IPS-20b (cell line): ENCODE measurements at regions not wholly inside any gene's neighbourhood (a gene's known extent, or its start where the extent isn't known, plus 50 kb on each side); places are given as distances from the start of the nearest gene placed in this dataset.
"Not testable (repeated sequence)": the region's sequence is repeated elsewhere in the genome, so short reads cannot be mapped to it uniquely, and the experiment has no call there.

Source experiments
- H3K27ac ChIP-seq: one replicate; pipeline ENCODE4 v1.5.1; 2013; ENCODE audit warnings: low read length
- H3K27me3 ChIP-seq: 2 replicates; pipeline ENCODE4 v1.6.1; 2013; ENCODE audit warnings: mild to moderate bottlenecking, low read length, inconsistent platforms; ENCODE audit not compliant: insufficient read depth
- H3K36me3 ChIP-seq: 2 replicates; pipeline ENCODE4 v1.6.1; 2013; ENCODE audit warnings: low read depth, mild to moderate bottlenecking, inconsistent platforms, low read length, moderate library complexity; ENCODE audit not compliant: insufficient read depth
- H3K4me1 ChIP-seq: 2 replicates; pipeline ENCODE4 v1.6.1; 2013; ENCODE audit warnings: mild to moderate bottlenecking, control low read depth, inconsistent platforms, low read length, moderate library complexity; ENCODE audit not compliant: insufficient read depth
- H3K4me3 ChIP-seq: 2 replicates; pipeline ENCODE4 v1.5.1; 2013; ENCODE audit warnings: mild to moderate bottlenecking, low read length, inconsistent platforms
- H3K9ac ChIP-seq: 2 replicates; pipeline ENCODE4 v1.6.1; 2013; ENCODE audit warnings: low read depth, mild to moderate bottlenecking, inconsistent platforms, low read length, moderate library complexity
- H3K9me3 ChIP-seq: 2 replicates; pipeline ENCODE4 v1.6.1; 2013; ENCODE audit warnings: mild to moderate bottlenecking, low read depth, low read length, inconsistent platforms; ENCODE audit not compliant: insufficient read depth

- Histone ChIP-seq H3K27me3 (no peaks in the 10 kb centered on the region), H3K9me3 (peaks cover 13% of the 10 kb centered on the region; the same call in 1 of the 2 replicates), H3K27ac (no peak overlapping the region), H3K4me1 (peaks cover 5% of the 10 kb centered on the region; the same call in 1 of the 2 replicates), H3K36me3 (no peaks in the 10 kb centered on the region), H3K9ac (no peak overlapping the region), H3K4me3 (no peak overlapping the region)
These were observed 354.7 kb downstream of the CDC5L start for GRCh38 chr6:44742201-44742600.

DNA sequence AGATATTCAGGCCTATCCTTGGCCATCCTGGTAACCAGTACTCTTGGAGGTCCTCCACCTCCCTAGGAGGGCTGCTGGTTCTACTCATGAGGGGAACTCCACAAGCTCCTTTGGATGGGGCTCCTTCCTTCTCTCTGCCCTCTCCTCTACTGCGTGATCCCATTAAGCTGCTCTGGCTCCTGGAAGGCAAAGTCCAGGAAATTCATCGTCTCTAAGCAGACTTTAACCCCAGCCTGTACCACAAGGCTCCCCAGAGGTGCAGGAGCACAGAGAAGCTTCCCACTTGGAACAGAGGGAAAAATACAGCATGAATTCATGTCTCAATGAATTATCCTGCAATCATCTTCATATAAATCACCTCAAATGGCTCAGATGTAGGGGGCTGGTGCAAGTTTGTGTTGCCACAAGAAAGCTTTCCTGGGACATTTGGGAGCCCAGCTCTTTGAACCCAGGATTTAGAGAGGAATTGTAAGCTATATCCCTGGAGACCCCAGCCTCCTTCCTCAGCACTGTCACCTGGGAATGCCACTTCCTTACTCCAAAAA, 355.4 kb downstream of the CDC5L start:
- H3K9ac ChIP-seq: no peak overlapping the region
- no peak overlapping the region for H3K4me3 ChIP-seq
- no peaks in the 10 kb centered on the region for H3K27me3 ChIP-seq
- peaks cover 18% of the 10 kb centered on the region; the same call in 1 of the 2 replicates for H3K9me3 ChIP-seq
- no peaks in the 10 kb centered on the region for H3K36me3 ChIP-seq
- H3K27ac ChIP-seq: no peak overlapping the region
- peaks cover 5% of the 10 kb centered on the region; the same call in 1 of the 2 replicates for H3K4me1 ChIP-seq

- H3K9me3 ChIP-seq: peaks cover 13% of the 10 kb centered on the region
- H3K4me3 ChIP-seq, H3K27me3 ChIP-seq, H3K4me1 ChIP-seq, H3K36me3 ChIP-seq, H3K27ac ChIP-seq, H3K9ac ChIP-seq: not testable (repeated sequence)
These were observed 372.6 kb downstream of the CDC5L start for GRCh38 chr6:44760116-44760515.

- no peak overlapping the region for H3K27ac ChIP-seq
- no peak overlapping the region for H3K4me3 ChIP-seq
- H3K36me3 ChIP-seq: no peaks in the 10 kb centered on the region
- H3K27me3 ChIP-seq: no peaks in the 10 kb centered on the region
- peaks cover 13% of the 10 kb centered on the region for H3K9me3 ChIP-seq
- H3K4me1 ChIP-seq: no peaks in the 10 kb centered on the region
- H3K9ac ChIP-seq: no peak overlapping the region
These were observed 373.5 kb downstream of the CDC5L start for GRCh38 chr6:44761046-44761445.

DNA sequence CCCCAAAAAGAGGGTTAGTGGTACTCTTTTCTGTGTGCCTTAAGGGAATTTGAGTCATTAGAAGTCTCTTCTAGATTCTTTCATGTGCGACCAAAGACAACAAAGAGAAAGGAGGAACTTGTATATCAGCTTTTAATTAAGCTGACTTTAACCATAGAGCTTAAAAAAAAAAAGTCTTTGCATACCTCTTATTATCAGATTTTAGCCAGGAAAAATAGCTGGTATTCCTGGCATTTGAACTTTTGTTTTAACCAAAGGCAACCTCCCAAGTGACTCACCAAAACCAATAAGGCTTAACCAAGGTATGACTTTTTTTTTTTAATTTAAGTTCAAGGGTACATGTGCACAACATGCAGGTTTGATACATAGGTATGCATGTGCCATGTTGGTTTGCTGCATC, 375.0 kb downstream of the CDC5L start:
- H3K4me1 ChIP-seq: no peaks in the 10 kb centered on the region
- H3K27ac ChIP-seq: no peak overlapping the region
- no peak overlapping the region for H3K9ac ChIP-seq
- peaks cover 13% of the 10 kb centered on the region for H3K9me3 ChIP-seq
- H3K27me3 ChIP-seq: no peaks in the 10 kb centered on the region
- no peaks in the 10 kb centered on the region for H3K36me3 ChIP-seq
- no peak overlapping the region for H3K4me3 ChIP-seq

DNA sequence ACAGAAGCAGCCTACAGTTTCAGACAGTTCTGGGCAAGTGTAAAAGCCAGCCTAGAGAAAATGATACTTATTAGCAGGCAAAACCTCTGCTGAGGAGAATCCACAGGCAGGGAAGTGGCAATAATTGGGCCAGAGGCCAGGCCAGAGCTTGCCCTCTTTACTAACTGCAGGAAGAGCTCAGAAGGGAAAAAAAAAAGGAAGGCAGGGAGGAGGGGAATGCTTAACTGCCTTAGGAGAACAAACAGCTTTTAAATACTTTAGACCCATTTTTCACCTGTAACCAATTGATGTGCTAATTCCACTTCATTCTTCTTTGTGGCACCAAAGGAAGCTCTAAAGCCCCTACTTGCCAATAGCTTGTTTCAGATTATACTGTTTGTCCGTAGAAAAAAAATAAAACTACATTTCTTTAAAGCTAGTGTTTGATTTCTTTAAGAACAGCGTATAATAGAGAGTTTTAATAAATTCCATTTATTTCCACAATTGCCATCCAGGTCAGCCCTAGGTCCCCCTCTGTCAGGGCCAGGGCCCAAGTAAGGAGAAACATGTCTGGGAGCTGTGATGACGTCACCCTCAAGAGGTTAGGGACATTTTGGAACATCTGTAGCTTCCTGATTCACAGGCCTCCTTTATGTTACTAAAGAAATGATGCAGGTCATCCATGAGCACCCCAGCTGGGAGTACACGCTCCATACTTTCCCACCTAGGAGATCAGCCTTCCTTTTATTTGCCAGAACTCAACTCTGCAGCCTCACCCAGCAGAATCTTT, 384.3 kb downstream of the CDC5L start:
- H3K27me3 ChIP-seq: no peaks in the 10 kb centered on the region
- H3K4me3 ChIP-seq: peak overlapping the region; percentile 34; the same call in 1 of the 2 replicates
- no peaks in the 10 kb centered on the region for H3K36me3 ChIP-seq
- H3K4me1 ChIP-seq: peaks cover 15% of the 10 kb centered on the region
- H3K9me3 ChIP-seq: no peaks in the 10 kb centered on the region
- H3K9ac ChIP-seq: 0 out of 2 replicates have a peak overlapping the region, but pooled peaks have one; percentile 52
- no peak overlapping the region for H3K27ac ChIP-seq

GRCh38 chr6:44772838-44773237, 385.3 kb downstream of the CDC5L start:
- H3K27ac ChIP-seq: no peak overlapping the region
- no peak overlapping the region for H3K4me3 ChIP-seq
- H3K27me3 ChIP-seq: no peaks in the 10 kb centered on the region

DNA sequence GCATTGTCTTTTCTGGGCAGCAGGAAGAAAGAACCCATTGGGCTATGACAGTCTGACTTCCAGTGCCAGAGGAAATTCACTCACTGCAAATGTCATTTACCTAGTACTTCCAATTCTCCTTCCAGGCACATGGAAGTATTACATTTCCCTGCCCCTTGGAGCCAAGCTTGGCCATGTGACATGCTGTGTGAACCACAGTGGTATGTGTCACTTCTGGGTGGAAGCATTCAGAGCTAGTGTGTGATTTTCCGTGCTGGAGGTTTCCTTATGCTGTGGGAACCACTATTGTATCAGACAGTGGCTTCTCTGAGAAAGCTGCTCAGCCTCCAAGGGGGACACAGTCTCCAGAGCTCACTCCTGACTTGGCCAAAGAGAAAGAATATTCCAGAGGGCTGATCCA, 387.6 kb downstream of the CDC5L start:
- no peak overlapping the region for H3K9ac ChIP-seq
- no peaks in the 10 kb centered on the region for H3K9me3 ChIP-seq
- H3K27ac ChIP-seq: no peak overlapping the region
- H3K4me3 ChIP-seq: no peak overlapping the region
- no peaks in the 10 kb centered on the region for H3K36me3 ChIP-seq
- H3K27me3 ChIP-seq: no peaks in the 10 kb centered on the region
- H3K4me1 ChIP-seq: peaks cover 21% of the 10 kb centered on the region

More at GRCh38 chr6:44772838-44773237, 385.3 kb downstream of the CDC5L start:
- H3K36me3 ChIP-seq: no peaks in the 10 kb centered on the region
- peaks cover 15% of the 10 kb centered on the region for H3K4me1 ChIP-seq
- H3K9me3 ChIP-seq: no peaks in the 10 kb centered on the region
- no peak overlapping the region for H3K9ac ChIP-seq

GRCh38 chr6:44776344-44776743, 388.8 kb downstream of the CDC5L start:
- H3K9ac ChIP-seq: no peak overlapping the region
- H3K27ac ChIP-seq: no peak overlapping the region
- no peaks in the 10 kb centered on the region for H3K27me3 ChIP-seq
- no peaks in the 10 kb centered on the region for H3K36me3 ChIP-seq
- H3K9me3 ChIP-seq: no peaks in the 10 kb centered on the region
- no peak overlapping the region for H3K4me3 ChIP-seq
- peaks cover 19% of the 10 kb centered on the region for H3K4me1 ChIP-seq

- H3K36me3 ChIP-seq: no peaks in the 10 kb centered on the region
- H3K4me1 ChIP-seq: peaks cover 6% of the 10 kb centered on the region; the same call in 1 of the 2 replicates
- no peak overlapping the region for H3K4me3 ChIP-seq
- H3K27me3 ChIP-seq: no peaks in the 10 kb centered on the region
- H3K9ac ChIP-seq: no peak overlapping the region
- no peak overlapping the region for H3K27ac ChIP-seq
- no peaks in the 10 kb centered on the region for H3K9me3 ChIP-seq
These were observed 391.0 kb downstream of the CDC5L start for GRCh38 chr6:44778513-44778912.
